ENCODE measurements at regions not wholly inside any gene's neighbourhood (a gene's known extent, or its start where the extent isn't known, plus 50 kb on each side); places are given as distances from the start of the nearest gene placed in this dataset.

DNA sequence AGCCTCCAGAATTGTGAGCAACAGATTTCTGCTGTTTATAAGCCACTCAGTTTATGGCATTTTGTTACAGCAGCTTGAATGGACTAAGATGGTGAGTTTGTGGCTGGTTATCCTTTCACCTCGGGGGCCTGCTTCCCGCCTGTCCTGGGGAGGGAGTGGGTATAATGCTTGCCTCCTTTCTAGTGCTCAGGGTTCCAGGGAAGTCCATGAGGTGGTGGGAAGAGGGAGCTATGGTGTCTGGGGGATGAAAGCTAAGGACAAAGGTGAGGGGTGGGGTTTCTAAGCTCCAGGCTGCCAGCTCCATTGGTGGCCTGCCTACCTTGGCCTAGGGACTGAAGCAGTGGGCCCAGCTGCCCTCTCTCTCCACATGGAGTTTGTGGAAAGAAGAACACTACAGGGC, 50.2 kb upstream of the SDK2 start:
- Mint-ChIP-seq H3K9me3 (peaks cover 5% of the 10 kb centered on the region), H3K27me3 (ENCODE audit: low read depth) (peaks cover 20% of the 10 kb centered on the region), H3K27ac (no peak overlapping the region), H3K36me3 (no peaks in the 10 kb centered on the region), H3K4me3 (no peak overlapping the region), H3K4me1 (peaks cover 18% of the 10 kb centered on the region)
- DNase-seq (ENCODE audit: low spot score in 2 of 2, unreplicated experiment in 2 of 2) = no peak
- TF ChIP-seq, protein P1, sequence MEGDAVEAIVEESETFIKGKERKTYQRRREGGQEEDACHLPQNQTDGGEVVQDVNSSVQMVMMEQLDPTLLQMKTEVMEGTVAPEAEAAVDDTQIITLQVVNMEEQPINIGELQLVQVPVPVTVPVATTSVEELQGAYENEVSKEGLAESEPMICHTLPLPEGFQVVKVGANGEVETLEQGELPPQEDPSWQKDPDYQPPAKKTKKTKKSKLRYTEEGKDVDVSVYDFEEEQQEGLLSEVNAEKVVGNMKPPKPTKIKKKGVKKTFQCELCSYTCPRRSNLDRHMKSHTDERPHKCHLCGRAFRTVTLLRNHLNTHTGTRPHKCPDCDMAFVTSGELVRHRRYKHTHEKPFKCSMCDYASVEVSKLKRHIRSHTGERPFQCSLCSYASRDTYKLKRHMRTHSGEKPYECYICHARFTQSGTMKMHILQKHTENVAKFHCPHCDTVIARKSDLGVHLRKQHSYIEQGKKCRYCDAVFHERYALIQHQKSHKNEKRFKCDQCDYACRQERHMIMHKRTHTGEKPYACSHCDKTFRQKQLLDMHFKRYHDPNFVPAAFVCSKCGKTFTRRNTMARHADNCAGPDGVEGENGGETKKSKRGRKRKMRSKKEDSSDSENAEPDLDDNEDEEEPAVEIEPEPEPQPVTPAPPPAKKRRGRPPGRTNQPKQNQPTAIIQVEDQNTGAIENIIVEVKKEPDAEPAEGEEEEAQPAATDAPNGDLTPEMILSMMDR (IDR thresholded peaks at IDR 0.05; ENCODE audit: unreplicated experiment) = no peak

DNA sequence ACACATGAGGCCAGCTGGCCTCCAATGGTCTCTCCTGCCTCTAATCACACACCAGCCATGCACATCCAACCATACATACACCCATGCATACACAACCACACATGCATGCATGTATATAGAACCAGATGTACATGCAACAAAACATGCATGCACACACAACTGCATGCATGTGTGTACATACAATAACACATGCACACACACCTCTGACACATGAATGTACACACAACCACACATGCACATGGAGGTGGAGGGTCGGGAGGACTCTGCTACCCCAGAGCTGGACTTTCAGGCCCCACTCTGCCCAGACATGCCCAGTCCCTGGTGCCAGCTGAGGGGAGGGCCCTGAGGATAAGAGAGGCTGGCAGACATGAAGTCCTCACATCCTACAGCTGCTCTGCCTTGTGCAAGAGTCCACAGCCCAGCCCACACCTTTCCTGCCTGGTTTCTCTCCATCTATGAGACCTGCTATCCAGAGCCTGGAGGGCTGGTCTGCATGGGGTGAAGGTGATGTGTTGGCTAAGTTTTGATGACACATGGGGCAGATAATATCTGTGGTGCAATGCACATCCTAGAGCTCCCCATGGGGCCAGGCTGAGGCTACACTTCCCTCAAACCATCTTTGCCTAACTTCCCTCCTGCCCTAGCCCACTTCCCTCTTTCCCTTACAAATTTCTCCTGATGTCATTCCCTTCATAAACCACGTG, 50.9 kb upstream of the SDK2 start:
- H3K36me3 Mint-ChIP-seq = no peaks in the 10 kb centered on the region
- H3K4me3 Mint-ChIP-seq = no peak overlapping the region
- DNase-seq (ENCODE audit: low spot score in 2 of 2, unreplicated experiment in 2 of 2) = no peak
- H3K9me3 Mint-ChIP-seq = peaks cover 5% of the 10 kb centered on the region
- H3K27ac Mint-ChIP-seq = no peak overlapping the region
- H3K4me1 Mint-ChIP-seq = peaks cover 18% of the 10 kb centered on the region
- H3K27me3 Mint-ChIP-seq (ENCODE audit: low read depth) = peaks cover 21% of the 10 kb centered on the region
- TF ChIP-seq, protein P1 (IDR thresholded peaks at IDR 0.05; ENCODE audit: unreplicated experiment) = no peak

DNA sequence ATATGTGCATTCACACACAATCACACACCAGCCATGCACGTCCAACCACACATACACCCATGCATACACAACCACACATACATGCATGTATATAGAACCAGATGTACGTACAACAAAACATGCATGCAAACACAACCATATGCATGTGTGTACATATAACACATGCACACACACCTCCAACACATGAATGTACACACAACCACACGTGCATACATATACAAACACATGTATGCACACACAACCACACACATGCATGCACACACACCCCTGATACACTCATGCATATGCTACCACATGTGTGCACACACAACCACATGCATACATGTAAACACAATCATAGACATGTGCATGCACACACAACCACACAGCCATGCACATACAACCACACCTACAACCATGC, 52.0 kb upstream of the SDK2 start:
- peaks cover 9% of the 10 kb centered on the region for H3K4me1 Mint-ChIP-seq
- peaks cover 28% of the 10 kb centered on the region for H3K27me3 Mint-ChIP-seq (ENCODE audit: low read depth)
- no peaks in the 10 kb centered on the region for H3K36me3 Mint-ChIP-seq
- H3K9me3 Mint-ChIP-seq = peaks cover 5% of the 10 kb centered on the region
- TF ChIP-seq, protein P1 (IDR thresholded peaks at IDR 0.05; ENCODE audit: unreplicated experiment) = no peak
- H3K27ac Mint-ChIP-seq = no peak overlapping the region
- no peak overlapping the region for H3K4me3 Mint-ChIP-seq
- DNase-seq (ENCODE audit: low spot score in 2 of 2, unreplicated experiment in 2 of 2) = no peak

DNA sequence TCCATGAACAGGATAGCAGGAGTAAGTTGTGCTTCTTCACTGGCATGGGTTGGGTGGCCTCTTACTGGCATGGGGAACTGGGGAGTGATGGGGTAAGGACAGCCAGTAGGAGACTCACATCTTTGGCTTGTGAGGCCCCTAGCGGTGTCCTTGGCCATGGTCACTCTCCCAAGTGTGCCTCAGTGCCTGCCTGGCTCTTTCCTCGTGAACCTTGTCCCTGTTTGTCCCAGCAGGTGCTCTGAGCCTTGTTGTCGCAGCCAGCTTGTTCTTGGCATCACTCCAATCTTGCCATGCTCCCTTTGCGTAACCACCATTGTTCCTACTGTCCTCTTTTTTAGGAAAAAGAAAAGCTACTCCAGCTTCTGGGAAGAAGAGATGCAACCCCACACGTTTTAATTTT, 53.6 kb upstream of the SDK2 start:
- Mint-ChIP-seq H3K9me3 (peaks cover 9% of the 10 kb centered on the region), H3K36me3 (no peaks in the 10 kb centered on the region)
- TF ChIP-seq, protein P1 (IDR thresholded peaks at IDR 0.05; ENCODE audit: unreplicated experiment) = no peak

DNA sequence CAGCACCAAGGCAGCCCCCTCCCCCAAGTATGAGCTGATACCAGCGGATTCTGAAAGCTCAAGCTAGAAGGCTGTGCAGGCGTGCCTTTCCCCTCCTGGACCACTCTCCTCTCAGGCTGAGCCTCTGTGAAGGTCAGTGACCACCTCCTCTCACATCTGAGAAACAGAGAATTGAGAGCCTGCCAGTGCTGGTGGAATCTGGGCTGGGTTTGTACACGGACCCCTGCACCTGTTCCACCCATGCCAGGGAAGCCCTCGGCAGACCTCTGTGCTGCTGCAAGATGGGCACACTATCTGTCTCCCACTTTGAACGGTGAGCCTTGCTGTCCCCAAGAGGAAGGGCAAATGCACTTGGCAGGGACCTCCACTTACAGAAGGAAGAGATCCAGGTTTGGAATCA, 54.7 kb upstream of the SDK2 start:
- TF ChIP-seq, protein P1 (IDR thresholded peaks at IDR 0.05; ENCODE audit: unreplicated experiment) = no peak
- no peak overlapping the region for H3K4me3 Mint-ChIP-seq
- no peak overlapping the region for H3K27ac Mint-ChIP-seq
- H3K27me3 Mint-ChIP-seq (ENCODE audit: low read depth) = peaks cover 35% of the 10 kb centered on the region
- peaks cover 8% of the 10 kb centered on the region for H3K9me3 Mint-ChIP-seq
- DNase-seq (ENCODE audit: low spot score in 2 of 2, unreplicated experiment in 2 of 2) = no peak
- H3K4me1 Mint-ChIP-seq = no peaks in the 10 kb centered on the region
- H3K36me3 Mint-ChIP-seq = no peaks in the 10 kb centered on the region

More for the DNA sequence above, 53.6 kb upstream of the SDK2 start:
- no peaks in the 10 kb centered on the region for H3K4me1 Mint-ChIP-seq
- no peak overlapping the region for H3K27ac Mint-ChIP-seq
- no peak for DNase-seq (ENCODE audit: low spot score in 2 of 2, unreplicated experiment in 2 of 2)
- H3K27me3 Mint-ChIP-seq (ENCODE audit: low read depth) = peaks cover 31% of the 10 kb centered on the region
- no peak overlapping the region for H3K4me3 Mint-ChIP-seq
